ENCODE measurements at regions not wholly inside any gene's neighbourhood (a gene's known extent, or its start where the extent isn't known, plus 50 kb on each side); places are given as distances from the start of the nearest gene placed in this dataset.

- no peak for TF ChIP-seq EZH2 (IDR thresholded peaks at IDR 0.05)
- no peak for TF ChIP-seq POLR2AphosphoS5 (IDR thresholded peaks at IDR 0.05; ENCODE audit: borderline replicate concordance, low read depth, low read length)
- TF ChIP-seq FOXP2 (optimal IDR thresholded peaks at IDR 0.05; ENCODE audit: control extremely low read depth, extremely low read length, insufficient read depth) = no peak
Measured at GRCh38 chr15:38176155-38176554, 76.5 kb upstream of the SPRED1 start.
